ENCODE measurements at regions not wholly inside any gene's neighbourhood (a gene's known extent, or its start where the extent isn't known, plus 50 kb on each side); places are given as distances from the start of the nearest gene placed in this dataset.

GRCh38 chr13:65401315-65401714, 1828.8 kb downstream of the PCDH9 start:
- DNase-seq (ENCODE audit: low read depth, low spot score) = no peak
- RAD21 ChIA-PET (ENCODE audit: unreplicated experiment) = no interaction called here
- TF ChIP-seq MEF2A (IDR thresholded peaks at IDR 0.05; ENCODE audit: insufficient read depth, low read depth, low read length) = no peak
- TF ChIP-seq RFX5 (IDR thresholded peaks at IDR 0.05; ENCODE audit: low read depth, low read length) = no peak
- no peak for TF ChIP-seq SREBF2 (IDR thresholded peaks at IDR 0.05; ENCODE audit: low read length)
- no peak for TF ChIP-seq NR2C1 (IDR thresholded peaks at IDR 0.05)
- TF ChIP-seq CBX5 (IDR thresholded peaks at IDR 0.05; ENCODE audit: low read depth) = no peak
- no peak for TF ChIP-seq EGR1 (IDR thresholded peaks at IDR 0.05; ENCODE audit: borderline replicate concordance in 1 of 2, low read depth in 2 of 2, low read length in 2 of 2)
- TF ChIP-seq SREBF1 (IDR thresholded peaks at IDR 0.05; ENCODE audit: low read length) = no peak
- no peak for TF ChIP-seq E2F4 (IDR thresholded peaks at IDR 0.05; ENCODE audit: low read depth, low read length)
- no peak for TF ChIP-seq JUNB (IDR thresholded peaks at IDR 0.05)
- no peak for TF ChIP-seq ZZZ3 (IDR thresholded peaks at IDR 0.05; ENCODE audit: control insufficient read depth, insufficient read length, low read depth)
- TF ChIP-seq NBN (IDR thresholded peaks at IDR 0.05) = no peak
- TF ChIP-seq MYB (IDR thresholded peaks at IDR 0.05; ENCODE audit: borderline replicate concordance, low read depth, low read length) = no peak
- TF ChIP-seq IRF3 (IDR thresholded peaks at IDR 0.05) = no peak
- no peak for TF ChIP-seq USF2 (IDR thresholded peaks at IDR 0.05; ENCODE audit: borderline replicate concordance, low read depth, low read length)
- no peak for TF ChIP-seq MXI1 (IDR thresholded peaks at IDR 0.05; ENCODE audit: low read depth, low read length)
- TF ChIP-seq CHD2 (IDR thresholded peaks at IDR 0.05; ENCODE audit: borderline replicate concordance, low read depth, low read length) = no peak
- no peak for TF ChIP-seq NFYA (IDR thresholded peaks at IDR 0.05; ENCODE audit: borderline replicate concordance, low read depth, low read length)
- no peak for TF ChIP-seq ZNF207 (IDR thresholded peaks at IDR 0.05; ENCODE audit: borderline replicate concordance)
- TF ChIP-seq PBX3 (IDR thresholded peaks at IDR 0.05; ENCODE audit: insufficient replicate concordance, low read depth, low read length) = no peak
- SMC1A ChIA-PET (ENCODE audit: uncharacterized antibody, unreplicated experiment) = no interaction called here
- no peak overlapping the region for H2AFZ ChIP-seq (ENCODE audit: control insufficient read depth, low read depth, low read length)
- no peaks in the 10 kb centered on the region for H3K4me1 ChIP-seq (ENCODE audit: control insufficient read depth, insufficient read depth, low read length)
- no peaks in the 10 kb centered on the region for H4K20me1 ChIP-seq (ENCODE audit: control insufficient read depth, insufficient read depth)
- no peaks in the 10 kb centered on the region; the same call in 2 of the 3 replicates for H3K9me3 ChIP-seq (replicated peaks; ENCODE audit: control insufficient read depth, insufficient read depth, low read length)
- H3K27me3 ChIP-seq (replicated peaks in 1 of 2; ENCODE audit: control insufficient read depth in 2 of 2, insufficient read depth in 2 of 2, low read length in 1 of 2) = no peaks in the 10 kb centered on the region
- no peak overlapping the region for H3K4me3 ChIP-seq
- ATAC-seq = no peak
- no peak overlapping the region for H3K9ac ChIP-seq (ENCODE audit: control insufficient read depth, insufficient read depth, low read length)
- no TSS peak for BruUV-seq (replicated peaks)
- FAIRE-seq = no peak
- intact Hi-C loops (cut with micrococcal nuclease; ENCODE audit: unreplicated experiment) (no loop called here), in situ Hi-C loops (cut with MboI) (no loop called here)
- POLR2A ChIA-PET = no interaction called here
- no peaks in the 10 kb centered on the region for H3K79me2 ChIP-seq (ENCODE audit: control insufficient read depth, insufficient read depth, low read length)
- no peak overlapping the region for H3K4me2 ChIP-seq (ENCODE audit: control insufficient read depth, insufficient read depth)
- CTCF ChIA-PET = no interaction called here
- H3K36me3 ChIP-seq (ENCODE audit: control insufficient read depth in 2 of 2, insufficient read depth in 2 of 2, low read length in 1 of 2) = no peaks in the 10 kb centered on the region
- no peak overlapping the region for H3K27ac ChIP-seq (ENCODE audit: control insufficient read depth, insufficient read depth)
